HFF-Myc (cell line): ENCODE measurements at regions not wholly inside any gene's neighbourhood (a gene's known extent, or its start where the extent isn't known, plus 50 kb on each side); places are given as distances from the start of the nearest gene placed in this dataset.
"Not testable (repeated sequence)": the region's sequence is repeated elsewhere in the genome, so short reads cannot be mapped to it uniquely, and the experiment has no call there.

Source experiments
- DNase-seq: peaks from one replicate; pipeline ENCODE4 v3.0.0-alpha.2; 2011; ENCODE audit warnings: low read depth; ENCODE audit errors: extremely low read depth
- H3K4me3 ChIP-seq: replicated peaks from 2 replicates; pipeline ENCODE4 v1.5.1; 2011; ENCODE audit warnings: low read depth, mild to moderate bottlenecking, control low read depth, low read length
- TF ChIP-seq, protein P1 (sequence below): IDR thresholded peaks from 2 replicates; pipeline ENCODE4 v1.5.1; 2012; ENCODE audit warnings: mild to moderate bottlenecking, low read depth, low read length, control low read depth; ENCODE audit errors: missing control alignments

DNA sequence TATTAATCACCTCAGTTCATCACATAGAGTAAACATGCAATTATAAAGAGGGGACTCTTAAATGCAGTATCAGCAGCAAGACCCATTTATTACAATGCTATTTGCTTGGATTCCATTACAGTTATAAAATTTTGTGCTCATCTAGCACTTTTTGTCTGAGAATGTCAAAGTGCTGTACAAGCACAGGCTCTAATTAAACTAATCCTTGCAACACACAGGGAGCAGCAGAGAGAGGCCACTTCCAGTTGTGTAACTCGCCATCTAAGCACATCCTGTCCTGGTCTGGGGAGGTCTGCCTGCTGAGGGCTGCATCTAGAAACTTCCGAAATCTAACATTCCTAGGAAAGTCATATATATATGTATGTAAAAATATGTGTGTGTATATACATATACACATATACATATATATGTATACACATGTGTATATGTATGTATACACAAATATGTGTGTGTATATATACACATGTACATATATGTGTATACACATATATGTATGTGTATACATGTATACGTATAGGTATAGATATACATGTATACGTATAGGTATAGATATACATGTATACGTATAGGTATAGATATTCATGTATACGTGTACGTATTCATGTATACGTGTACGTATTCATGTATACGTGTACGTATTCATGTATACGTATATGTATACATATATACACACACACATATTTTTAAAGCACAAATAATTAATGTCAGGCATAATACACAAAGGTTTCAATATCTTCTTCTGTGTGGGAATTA lies 136.4 kb upstream of the JARID2 start:
- DNase-seq = no peak
- TF ChIP-seq, protein P1, sequence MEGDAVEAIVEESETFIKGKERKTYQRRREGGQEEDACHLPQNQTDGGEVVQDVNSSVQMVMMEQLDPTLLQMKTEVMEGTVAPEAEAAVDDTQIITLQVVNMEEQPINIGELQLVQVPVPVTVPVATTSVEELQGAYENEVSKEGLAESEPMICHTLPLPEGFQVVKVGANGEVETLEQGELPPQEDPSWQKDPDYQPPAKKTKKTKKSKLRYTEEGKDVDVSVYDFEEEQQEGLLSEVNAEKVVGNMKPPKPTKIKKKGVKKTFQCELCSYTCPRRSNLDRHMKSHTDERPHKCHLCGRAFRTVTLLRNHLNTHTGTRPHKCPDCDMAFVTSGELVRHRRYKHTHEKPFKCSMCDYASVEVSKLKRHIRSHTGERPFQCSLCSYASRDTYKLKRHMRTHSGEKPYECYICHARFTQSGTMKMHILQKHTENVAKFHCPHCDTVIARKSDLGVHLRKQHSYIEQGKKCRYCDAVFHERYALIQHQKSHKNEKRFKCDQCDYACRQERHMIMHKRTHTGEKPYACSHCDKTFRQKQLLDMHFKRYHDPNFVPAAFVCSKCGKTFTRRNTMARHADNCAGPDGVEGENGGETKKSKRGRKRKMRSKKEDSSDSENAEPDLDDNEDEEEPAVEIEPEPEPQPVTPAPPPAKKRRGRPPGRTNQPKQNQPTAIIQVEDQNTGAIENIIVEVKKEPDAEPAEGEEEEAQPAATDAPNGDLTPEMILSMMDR = no peak
- no peak overlapping the region for H3K4me3 ChIP-seq

DNA sequence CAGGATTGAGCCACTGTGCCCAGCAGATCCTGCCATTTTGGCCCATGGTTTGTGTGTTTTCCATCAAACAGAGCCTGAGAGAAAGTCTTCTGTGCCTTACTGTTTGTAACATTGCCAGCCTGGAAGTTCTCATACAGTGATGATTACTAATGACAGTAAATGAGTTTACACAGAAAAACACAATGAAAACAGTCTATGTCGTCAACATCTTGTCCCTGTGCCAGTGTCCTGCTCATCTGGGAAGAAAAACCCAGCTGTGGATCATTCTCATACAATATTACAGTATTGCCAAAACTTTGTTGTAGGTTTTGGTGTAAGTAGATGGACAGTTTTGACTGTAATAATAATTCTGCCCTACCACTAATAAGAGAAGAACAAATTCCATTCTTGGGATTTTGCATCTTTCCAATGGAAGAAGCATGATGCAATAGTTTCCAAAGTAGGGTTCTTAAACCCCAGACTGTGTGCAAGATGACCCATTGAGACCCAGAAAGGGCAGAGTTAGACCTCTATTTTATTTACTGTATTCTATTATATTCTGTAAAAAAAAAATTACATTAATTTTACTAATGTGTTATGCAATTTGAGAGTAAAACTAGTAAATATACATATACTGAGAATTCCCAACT lies 135.0 kb upstream of the JARID2 start:
- TF ChIP-seq, protein P1 = no peak
- DNase-seq = no peak
- no peak overlapping the region for H3K4me3 ChIP-seq

DNA sequence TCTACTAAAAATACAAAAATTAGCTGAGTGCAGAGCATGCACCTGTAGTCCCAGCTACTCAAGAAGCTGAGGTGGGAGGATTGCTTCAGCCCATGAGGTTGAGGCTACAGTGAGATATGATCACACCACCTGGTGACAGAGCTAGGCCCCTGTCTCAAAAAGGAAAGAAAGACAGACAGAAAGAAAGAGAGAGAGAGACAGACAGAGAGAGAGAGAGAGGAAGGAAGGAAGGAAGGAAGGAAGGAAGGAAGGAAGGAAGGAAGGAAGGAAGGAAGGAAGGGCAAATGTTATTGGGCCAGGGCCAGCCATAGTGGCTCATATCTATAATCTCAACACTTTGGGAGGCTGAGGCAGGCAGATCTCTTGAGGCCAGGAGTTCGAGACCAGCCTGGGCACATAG lies 134.3 kb upstream of the JARID2 start:
- not testable (repeated sequence) for H3K4me3 ChIP-seq, DNase-seq

DNA sequence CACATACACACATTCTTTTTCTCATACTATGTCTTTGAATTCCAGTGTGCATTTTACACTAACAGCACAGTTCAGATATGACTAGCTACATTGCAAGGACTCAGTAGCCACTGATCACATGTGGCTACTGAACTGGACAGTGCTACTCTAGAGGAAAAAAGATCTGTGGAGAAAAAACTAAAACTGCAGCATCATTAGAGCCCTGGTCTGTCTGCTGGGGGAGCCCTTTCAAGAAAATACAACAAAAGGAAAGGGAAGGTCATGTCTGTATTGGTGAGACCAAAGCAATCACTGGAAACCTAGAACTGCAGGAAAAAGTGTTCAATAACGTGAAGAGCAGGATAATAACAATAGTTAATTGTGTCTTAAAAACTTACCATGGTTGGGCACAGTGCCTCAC lies 132.3 kb upstream of the JARID2 start:
- no peak overlapping the region for H3K4me3 ChIP-seq
- DNase-seq = no peak
- TF ChIP-seq, protein P1 = no peak

DNA sequence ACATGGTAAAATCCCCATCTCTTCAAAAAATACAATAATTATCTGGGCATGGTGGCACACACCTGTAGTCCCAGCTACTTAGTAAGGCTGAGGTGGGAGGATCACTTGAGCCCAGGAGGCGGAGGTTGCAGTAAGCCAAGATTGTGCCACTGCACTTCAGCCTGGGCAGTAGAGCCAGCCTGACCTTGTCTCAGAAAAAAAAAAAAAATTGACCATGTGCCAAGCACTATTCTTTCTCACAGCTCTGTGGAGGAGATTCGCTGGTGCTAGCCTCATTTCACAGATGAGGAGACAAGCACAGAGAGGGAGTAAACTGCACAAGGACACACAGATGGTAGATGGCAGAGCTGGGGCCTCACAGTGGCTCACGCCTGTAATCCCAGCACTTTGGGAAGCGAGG lies 131.8 kb upstream of the JARID2 start:
- TF ChIP-seq, protein P1 = no peak
- no peak for DNase-seq
- H3K4me3 ChIP-seq = no peak overlapping the region

DNA sequence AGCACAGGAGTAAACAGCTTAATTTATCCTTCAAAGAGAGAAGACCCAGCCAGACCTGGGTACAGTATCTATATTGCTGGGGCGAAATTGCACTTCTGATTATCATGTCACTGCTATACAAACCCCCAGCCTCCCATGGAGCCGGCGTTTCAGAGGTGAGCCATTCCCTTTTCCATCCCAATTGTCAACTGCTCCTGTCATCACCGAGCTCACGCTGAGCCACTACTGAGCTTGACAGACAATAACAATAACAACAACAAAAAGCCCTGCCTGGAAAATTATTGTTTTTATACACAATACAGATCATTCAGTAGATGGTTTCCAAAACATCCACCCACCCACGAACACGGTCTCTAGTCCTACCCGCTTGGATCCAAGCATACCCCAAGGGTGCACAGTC lies 129.0 kb upstream of the JARID2 start:
- H3K4me3 ChIP-seq = no peak overlapping the region
- DNase-seq = no peak
- TF ChIP-seq, protein P1 = no peak

DNA sequence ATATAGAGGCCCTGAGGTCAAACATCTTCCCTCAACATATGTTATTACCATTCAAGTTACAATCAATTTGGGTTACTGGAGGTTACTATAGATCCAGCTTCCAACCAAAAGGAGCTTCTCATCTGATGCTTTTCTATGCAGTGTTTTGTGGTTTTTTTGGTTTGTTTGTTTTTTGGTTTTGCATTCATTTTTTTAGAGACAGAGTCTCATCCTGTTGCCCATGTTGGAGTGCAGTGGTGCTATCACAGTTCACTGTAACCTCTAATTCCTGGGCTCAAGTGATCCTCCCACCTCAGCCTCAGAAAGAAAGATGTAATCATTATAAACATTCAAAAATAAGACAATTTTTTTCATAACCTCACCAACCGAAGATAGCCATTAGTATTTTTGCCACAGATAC lies 124.4 kb upstream of the JARID2 start:
- TF ChIP-seq, protein P1 = no peak
- no peak overlapping the region for H3K4me3 ChIP-seq

More for the DNA sequence above, 124.4 kb upstream of the JARID2 start:
- DNase-seq = no peak
